ENCODE measurements at regions not wholly inside any gene's neighbourhood (a gene's known extent, or its start where the extent isn't known, plus 50 kb on each side); places are given as distances from the start of the nearest gene placed in this dataset.
"Not testable (repeated sequence)": the region's sequence is repeated elsewhere in the genome, so short reads cannot be mapped to it uniquely, and the experiment has no call there.

- intact Hi-C loops (cut with micrococcal nuclease); H3K4me2 ChIP-seq (ENCODE audit: insufficient read depth, low read length); H3K36me3 ChIP-seq (ENCODE audit: control insufficient read depth, insufficient read depth, low read length); BruUV-seq (replicated peaks); H4K20me1 ChIP-seq (replicated peaks; ENCODE audit: control insufficient read depth, insufficient read depth, low read length); H3K9ac ChIP-seq (ENCODE audit: insufficient read depth in 1 of 2, low read depth in 2 of 2, low read length in 2 of 2); POLR2A ChIA-PET; H2AFZ ChIP-seq (ENCODE audit: low read depth, low read length); H3K9me1 ChIP-seq (ENCODE audit: control insufficient read depth, insufficient read depth, low read length); H3K27me3 ChIP-seq (ENCODE audit: control insufficient read depth in 2 of 2, insufficient read depth in 2 of 2, low read length in 2 of 2); H3K9me3 ChIP-seq (replicated peaks; ENCODE audit: control insufficient read depth, insufficient read depth, low read depth, low read length); in situ Hi-C loops (cut with MboI); H3K79me2 ChIP-seq (ENCODE audit: control insufficient read depth, insufficient read depth, low read length); H3K4me1 ChIP-seq (replicated peaks in 1 of 2; ENCODE audit: control insufficient read depth in 2 of 2, insufficient read depth in 2 of 2, low read length in 2 of 2); CTCF ChIA-PET (ENCODE audit: low intra/inter-chr PET ratio); H3K4me3 ChIP-seq; H3K27ac ChIP-seq (ENCODE audit: extremely low read depth, low read depth, low read length); TF ChIP-seq TEAD4 (CRISPR knock-in tag; IDR thresholded peaks at IDR 0.05; ENCODE audit: borderline replicate concordance): not testable (repeated sequence)
- TF ChIP-seq CBFA2T3 (IDR thresholded peaks at IDR 0.05) (peak; percentile 64), TEAD4 (IDR thresholded peaks at IDR 0.05; ENCODE audit: low read length) (peak; percentile 30; the same call in 1 of the 2 replicates), NCOR1 (IDR thresholded peaks at IDR 0.05) (peak; percentile 21; the same call in 1 of the 2 replicates), TAL1 (IDR thresholded peaks at IDR 0.05) (peak; percentile 58; the same call in 1 of the 2 replicates), CBFA2T2 (conservative IDR thresholded peaks at IDR 0.05) (peak; percentile 44), TCF3 (CRISPR knock-in tag; IDR thresholded peaks at IDR 0.05) (0 out of 2 replicates have a peak, but pooled peaks have one; percentile 25)
- WGBS (ENCODE audit: insufficient coverage, low coverage, missing lambda C conversion rate): no CpG with 5 or more reads among the region's 3 CpGs
- DNase-seq (ENCODE audit: extremely low read depth in 1 of 4, low spot score in 3 of 4) (peak in 1 of 4 experiments; percentile 31), ATAC-seq (peak; percentile 79), FAIRE-seq (peak; percentile 6)
Observed at GRCh38 chrX:90474445-90474844, 552.7 kb downstream of the TGIF2LX start.

- H3K27me3 ChIP-seq (ENCODE audit: control insufficient read depth in 2 of 2, insufficient read depth in 2 of 2, low read length in 2 of 2); BruUV-seq (replicated peaks); H3K4me3 ChIP-seq; H4K20me1 ChIP-seq (replicated peaks; ENCODE audit: control insufficient read depth, insufficient read depth, low read length); H3K27ac ChIP-seq (ENCODE audit: extremely low read depth, low read depth, low read length); ATAC-seq; H3K9me3 ChIP-seq (replicated peaks; ENCODE audit: control insufficient read depth, insufficient read depth, low read depth, low read length); FAIRE-seq; H2AFZ ChIP-seq (ENCODE audit: low read depth, low read length); H3K4me2 ChIP-seq (ENCODE audit: insufficient read depth, low read length); H3K9ac ChIP-seq (ENCODE audit: insufficient read depth in 1 of 2, low read depth in 2 of 2, low read length in 2 of 2); H3K4me1 ChIP-seq (replicated peaks in 1 of 2; ENCODE audit: control insufficient read depth in 2 of 2, insufficient read depth in 2 of 2, low read length in 2 of 2); CTCF ChIA-PET (ENCODE audit: low intra/inter-chr PET ratio); DNase-seq (ENCODE audit: extremely low read depth in 1 of 4, low spot score in 3 of 4); H3K36me3 ChIP-seq (ENCODE audit: control insufficient read depth, insufficient read depth, low read length); intact Hi-C loops (cut with micrococcal nuclease); H3K9me1 ChIP-seq (ENCODE audit: control insufficient read depth, insufficient read depth, low read length); POLR2A ChIA-PET; H3K79me2 ChIP-seq (ENCODE audit: control insufficient read depth, insufficient read depth, low read length); in situ Hi-C loops (cut with MboI): not testable (repeated sequence)
- 32% methylated on average over 3 of the region's 3 CpGs for WGBS (ENCODE audit: insufficient coverage, low coverage, missing lambda C conversion rate)
Observed at GRCh38 chrX:90485406-90485805, 563.7 kb downstream of the TGIF2LX start.

GRCh38 chrX:90521284-90521683, 599.6 kb downstream of the TGIF2LX start:
- H3K4me3 ChIP-seq; intact Hi-C loops (cut with micrococcal nuclease); H2AFZ ChIP-seq (ENCODE audit: low read depth, low read length); BruUV-seq (replicated peaks); FAIRE-seq; H3K9me1 ChIP-seq (ENCODE audit: control insufficient read depth, insufficient read depth, low read length); H3K27me3 ChIP-seq (ENCODE audit: control insufficient read depth in 2 of 2, insufficient read depth in 2 of 2, low read length in 2 of 2); H3K9ac ChIP-seq (ENCODE audit: insufficient read depth in 1 of 2, low read depth in 2 of 2, low read length in 2 of 2); H3K79me2 ChIP-seq (ENCODE audit: control insufficient read depth, insufficient read depth, low read length); POLR2A ChIA-PET; H3K36me3 ChIP-seq (ENCODE audit: control insufficient read depth, insufficient read depth, low read length); CTCF ChIA-PET (ENCODE audit: low intra/inter-chr PET ratio); in situ Hi-C loops (cut with MboI); H4K20me1 ChIP-seq (replicated peaks; ENCODE audit: control insufficient read depth, insufficient read depth, low read length); H3K9me3 ChIP-seq (replicated peaks; ENCODE audit: control insufficient read depth, insufficient read depth, low read depth, low read length); H3K27ac ChIP-seq (ENCODE audit: extremely low read depth, low read depth, low read length); H3K4me1 ChIP-seq (replicated peaks in 1 of 2; ENCODE audit: control insufficient read depth in 2 of 2, insufficient read depth in 2 of 2, low read length in 2 of 2); DNase-seq (ENCODE audit: extremely low read depth in 1 of 4, low spot score in 3 of 4); ATAC-seq; H3K4me2 ChIP-seq (ENCODE audit: insufficient read depth, low read length): not testable (repeated sequence)
- 37% methylated on average over 4 of the region's 27 CpGs for WGBS (ENCODE audit: insufficient coverage, low coverage, missing lambda C conversion rate)
